Breast epithelium (tissue), 4 donors: ENCODE measurements at regions not wholly inside any gene's neighbourhood (a gene's known extent, or its start where the extent isn't known, plus 50 kb on each side); places are given as distances from the start of the nearest gene placed in this dataset.

Experiments used
- DNase-seq, 2 donors: peaks; one replicate each; pipeline ENCODE4 v3.0.0-alpha.2; 2019; ENCODE audit warnings: low spot score in 2 of 2
- H3K27ac ChIP-seq, 2 donors: fragments of 200-600 bp; sonication (generic) in 1 of 2; one replicate each; pipeline ENCODE4 v1.5.1; 2016 to 2019; ENCODE audit warnings: mild to moderate bottlenecking in 1 of 2
- H3K27me3 ChIP-seq, 2 donors: fragments of 200-600 bp; sonication (generic) in 1 of 2; one replicate each; pipeline versions ENCODE4 v1.5.1 to v1.6.0; 2017 to 2019; ENCODE audit warnings: control low read depth in 1 of 2, mild to moderate bottlenecking in 1 of 2
- H3K36me3 ChIP-seq: fragments of 200-600 bp; one replicate; pipeline ENCODE4 v1.5.1; 2019
- H3K4me1 ChIP-seq, 2 donors: fragments of 200-600 bp; sonication (generic); one replicate each; pipeline ENCODE4 v1.5.1; 2016 to 2019; ENCODE audit warnings: control low read depth in 1 of 2
- H3K4me3 ChIP-seq, 3 donors: fragments of 200-600 bp; sonication (generic); 1 replicate in 2 of 3; 2 replicates in 1 of 3; pipeline ENCODE4 v1.5.1; 2016 to 2019; ENCODE audit warnings: mild to moderate bottlenecking in 3 of 3, moderate library complexity in 2 of 3
- H3K9me3 ChIP-seq, 2 donors: fragments of 200-600 bp; sonication (generic) in 1 of 2; one replicate each; pipeline ENCODE4 v1.5.1; 2016 to 2019; ENCODE audit warnings: control low read depth in 1 of 2
- POLR2A ChIP-seq: fragments of 450-650 bp; IDR thresholded peaks from one replicate; pipeline ENCODE4 v1.6.1; 2016; ENCODE audit warnings: antibody characterized with exemption, mild to moderate bottlenecking, moderate library complexity
- POLR2AphosphoS5 ChIP-seq, 3 donors: sonication (generic); formaldehyde crosslinking; IDR thresholded peaks; one replicate each; pipeline ENCODE4 v1.6.1; 2017; ENCODE audit warnings: antibody characterized with exemption in 3 of 3
- intact Hi-C: fragments of 100-400 bp; cut with DNase I; formaldehyde crosslinking; loops from one replicate; pipeline ENCODE4 v1.15.1; 2023; ENCODE audit warnings: low total_unique reads
- TF ChIP-seq, protein P1 (sequence below), 3 donors: fragments of 450-650 bp; IDR thresholded peaks; one replicate each; pipeline ENCODE4 v1.5.1; 2016 to 2017; ENCODE audit warnings: antibody characterized with exemption in 3 of 3, mild to moderate bottlenecking in 3 of 3, moderate library complexity in 3 of 3

DNA sequence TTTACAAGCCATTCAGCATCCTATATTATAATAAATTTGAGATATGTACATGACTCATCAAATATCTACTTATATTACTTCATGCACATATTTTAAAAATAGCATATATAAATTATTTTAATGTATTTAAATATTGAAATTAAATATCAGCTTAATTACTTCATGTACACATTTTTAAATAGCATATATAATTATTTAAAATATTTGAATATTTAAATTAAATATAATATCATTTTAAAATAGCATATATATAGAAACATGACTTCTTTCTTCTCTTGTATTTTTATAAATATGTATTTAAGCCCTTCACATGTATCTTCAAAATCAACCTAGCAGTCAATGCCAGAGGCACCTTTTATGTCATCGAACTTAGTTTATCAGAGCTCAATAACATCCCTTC lies 298.8 kb upstream of the DSEL start:
- no peak for DNase-seq
- TF ChIP-seq POLR2A (no peak), POLR2AphosphoS5 (IDR thresholded peaks at IDR 0.05) (no peak)
- TF ChIP-seq, protein P1, sequence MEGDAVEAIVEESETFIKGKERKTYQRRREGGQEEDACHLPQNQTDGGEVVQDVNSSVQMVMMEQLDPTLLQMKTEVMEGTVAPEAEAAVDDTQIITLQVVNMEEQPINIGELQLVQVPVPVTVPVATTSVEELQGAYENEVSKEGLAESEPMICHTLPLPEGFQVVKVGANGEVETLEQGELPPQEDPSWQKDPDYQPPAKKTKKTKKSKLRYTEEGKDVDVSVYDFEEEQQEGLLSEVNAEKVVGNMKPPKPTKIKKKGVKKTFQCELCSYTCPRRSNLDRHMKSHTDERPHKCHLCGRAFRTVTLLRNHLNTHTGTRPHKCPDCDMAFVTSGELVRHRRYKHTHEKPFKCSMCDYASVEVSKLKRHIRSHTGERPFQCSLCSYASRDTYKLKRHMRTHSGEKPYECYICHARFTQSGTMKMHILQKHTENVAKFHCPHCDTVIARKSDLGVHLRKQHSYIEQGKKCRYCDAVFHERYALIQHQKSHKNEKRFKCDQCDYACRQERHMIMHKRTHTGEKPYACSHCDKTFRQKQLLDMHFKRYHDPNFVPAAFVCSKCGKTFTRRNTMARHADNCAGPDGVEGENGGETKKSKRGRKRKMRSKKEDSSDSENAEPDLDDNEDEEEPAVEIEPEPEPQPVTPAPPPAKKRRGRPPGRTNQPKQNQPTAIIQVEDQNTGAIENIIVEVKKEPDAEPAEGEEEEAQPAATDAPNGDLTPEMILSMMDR (IDR thresholded peaks at IDR 0.05), result no peak
- no peaks in the 10 kb centered on the region for H3K4me1 ChIP-seq
- no peak overlapping the region for H3K4me3 ChIP-seq
- no peaks in the 10 kb centered on the region for H3K9me3 ChIP-seq
- H3K27me3 ChIP-seq, result no peaks in the 10 kb centered on the region
- intact Hi-C loops, result no loop called here
- no peaks in the 10 kb centered on the region for H3K36me3 ChIP-seq
- H3K27ac ChIP-seq, result no peak overlapping the region

DNA sequence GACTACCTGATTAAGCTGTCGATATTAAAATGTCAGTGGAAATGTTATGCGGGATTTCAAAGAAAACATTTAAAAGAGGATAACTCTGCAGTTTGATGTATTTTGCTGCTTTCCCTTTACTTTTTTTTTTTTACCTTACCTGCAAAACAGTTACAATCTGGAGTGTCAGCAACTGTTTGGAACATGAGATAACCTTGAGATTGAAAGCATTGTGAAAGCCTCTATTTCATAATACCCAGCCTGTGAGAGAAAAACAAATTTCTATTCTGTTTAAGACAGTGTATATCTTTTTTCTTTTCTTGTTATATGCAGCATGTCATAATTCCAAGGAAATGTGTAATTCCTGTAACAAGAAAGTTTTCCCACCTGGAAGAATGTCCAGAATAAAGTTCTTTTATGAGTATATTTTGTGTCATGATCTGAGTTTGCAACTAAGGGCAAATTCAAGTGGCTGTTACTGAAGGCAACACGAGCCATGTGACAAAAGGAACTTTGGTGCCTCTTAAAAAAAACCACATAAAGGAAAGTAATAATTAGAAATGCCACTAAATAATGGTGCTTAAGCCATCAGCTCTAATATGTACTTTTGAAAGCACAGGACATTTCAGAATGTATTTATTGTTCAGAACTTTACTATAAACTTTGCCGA lies 297.0 kb upstream of the DSEL start:
- Histone ChIP-seq H3K4me1 (no peaks in the 10 kb centered on the region), H3K9me3 (no peaks in the 10 kb centered on the region), H3K27me3 (no peaks in the 10 kb centered on the region), H3K27ac (no peak overlapping the region), H3K4me3 (no peak overlapping the region), H3K36me3 (no peaks in the 10 kb centered on the region)
- intact Hi-C loops, result no loop called here
- TF ChIP-seq POLR2AphosphoS5 (IDR thresholded peaks at IDR 0.05), result no peak
- TF ChIP-seq, protein P1 (IDR thresholded peaks at IDR 0.05), result no peak
- no peak for TF ChIP-seq POLR2A
- no peak for DNase-seq

DNA sequence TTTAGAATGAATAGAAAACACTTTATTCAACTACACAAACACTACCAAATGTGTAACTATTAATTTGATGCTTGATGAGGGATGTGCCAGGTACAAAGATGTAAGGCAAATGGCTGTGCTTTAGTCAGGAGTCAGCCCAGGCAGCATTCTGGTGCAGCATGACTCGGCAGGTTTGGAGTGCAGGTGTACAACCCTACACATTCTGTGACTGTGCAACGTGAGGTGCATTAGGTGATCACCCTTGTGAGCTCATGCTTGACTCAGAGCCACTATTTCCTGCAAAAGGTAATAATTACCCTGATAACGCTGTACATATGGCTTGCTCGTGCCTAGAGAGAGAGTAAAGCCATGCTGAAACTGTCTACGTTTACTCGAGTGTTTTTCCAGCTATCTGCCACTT lies 288.7 kb upstream of the DSEL start:
- TF ChIP-seq POLR2AphosphoS5 (IDR thresholded peaks at IDR 0.05) (no peak), POLR2A (no peak)
- TF ChIP-seq, protein P1 (IDR thresholded peaks at IDR 0.05), result no peak
- Histone ChIP-seq H3K36me3 (no peaks in the 10 kb centered on the region), H3K27ac (no peak overlapping the region), H3K4me1 (no peaks in the 10 kb centered on the region), H3K9me3 (peaks cover 0 to 10% of the 10 kb centered on the region in 2 donors), H3K4me3 (no peak overlapping the region), H3K27me3 (no peaks in the 10 kb centered on the region)
- no peak for DNase-seq
- intact Hi-C loops, result no loop called here

DNA sequence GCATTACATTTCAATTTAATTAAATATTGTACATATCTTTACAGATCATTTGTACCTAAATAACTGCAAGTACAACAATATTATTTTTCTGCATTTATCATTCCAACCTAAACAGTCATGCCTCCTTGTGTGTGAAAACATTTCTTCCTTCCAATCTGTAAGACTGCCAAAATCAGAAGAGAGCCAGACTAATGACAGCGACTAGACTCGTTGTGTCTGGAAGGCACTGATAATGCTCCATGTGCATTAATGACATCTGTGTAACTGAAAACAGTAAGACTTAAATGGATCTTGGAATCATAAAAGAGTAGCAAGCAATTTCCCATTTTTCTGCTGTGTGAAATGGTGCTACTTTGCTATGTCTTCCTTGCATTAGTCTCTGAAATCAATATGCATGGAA lies 278.0 kb upstream of the DSEL start:
- no peak overlapping the region for H3K27ac ChIP-seq
- TF ChIP-seq POLR2AphosphoS5 (IDR thresholded peaks at IDR 0.05) (no peak), POLR2A (no peak)
- TF ChIP-seq, protein P1 (IDR thresholded peaks at IDR 0.05), result no peak
- no peaks in the 10 kb centered on the region for H3K4me1 ChIP-seq
- intact Hi-C loops, result no loop called here
- H3K27me3 ChIP-seq, result no peaks in the 10 kb centered on the region
- no peak overlapping the region for H3K4me3 ChIP-seq
- DNase-seq, result no peak
- H3K36me3 ChIP-seq, result no peaks in the 10 kb centered on the region
- H3K9me3 ChIP-seq, result no peaks in the 10 kb centered on the region

DNA sequence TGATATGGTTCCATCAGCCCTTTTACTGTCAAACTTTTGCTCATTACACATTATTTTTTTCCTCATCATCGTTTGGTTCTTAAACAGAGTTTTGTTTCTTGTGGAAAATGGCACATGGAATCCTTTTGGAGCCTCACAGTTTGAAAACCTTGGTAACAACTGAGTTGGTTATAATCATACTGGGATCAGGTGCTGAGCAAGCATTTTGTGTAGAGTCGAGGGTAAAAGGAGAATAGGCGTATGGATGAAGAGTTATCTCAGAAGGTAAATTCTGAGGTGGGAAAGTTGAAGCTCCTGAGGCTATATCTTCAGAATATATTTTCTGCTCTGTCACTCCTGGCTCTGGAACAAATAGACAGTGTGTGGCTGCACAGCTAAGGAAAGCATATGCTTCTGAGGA lies 274.0 kb upstream of the DSEL start:
- H3K4me1 ChIP-seq, result no peaks in the 10 kb centered on the region
- no peak overlapping the region for H3K4me3 ChIP-seq
- intact Hi-C loops, result no loop called here
- no peaks in the 10 kb centered on the region for H3K36me3 ChIP-seq
- DNase-seq, result no peak
- no peaks in the 10 kb centered on the region for H3K27me3 ChIP-seq
- no peak overlapping the region for H3K27ac ChIP-seq
- TF ChIP-seq POLR2AphosphoS5 (IDR thresholded peaks at IDR 0.05), result no peak
- no peaks in the 10 kb centered on the region for H3K9me3 ChIP-seq

DNA sequence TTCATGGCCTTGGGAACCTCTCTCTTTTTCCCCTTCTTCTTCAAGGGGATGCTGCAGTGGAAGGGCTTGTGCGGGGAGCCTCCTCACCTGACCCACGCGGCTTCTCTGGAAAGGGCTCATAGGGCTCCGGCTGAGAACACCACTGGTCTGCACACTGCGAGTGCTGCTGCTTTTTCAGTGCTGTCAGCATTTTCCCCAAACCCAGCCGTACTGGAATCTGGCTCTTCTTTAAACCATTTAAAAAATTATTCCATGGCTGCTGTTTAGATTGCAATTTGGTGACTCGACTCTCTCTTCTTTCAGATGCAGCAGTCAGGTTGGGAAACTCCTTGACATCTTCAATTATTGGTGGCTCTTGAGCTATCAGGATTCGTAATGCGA lies 272.6 kb upstream of the DSEL start:
- no peak overlapping the region for H3K4me3 ChIP-seq
- H3K27me3 ChIP-seq, result no peaks in the 10 kb centered on the region
- intact Hi-C loops, result no loop called here
- no peaks in the 10 kb centered on the region for H3K9me3 ChIP-seq
- no peak for TF ChIP-seq POLR2A
- TF ChIP-seq, protein P1 (IDR thresholded peaks at IDR 0.05), result no peak
- no peak for TF ChIP-seq POLR2AphosphoS5 (IDR thresholded peaks at IDR 0.05)
- H3K4me1 ChIP-seq, result no peaks in the 10 kb centered on the region
- no peak overlapping the region for H3K27ac ChIP-seq
- DNase-seq, result no peak
- H3K36me3 ChIP-seq, result no peaks in the 10 kb centered on the region
